ENCODE measurements at regions not wholly inside any gene's neighbourhood (a gene's known extent, or its start where the extent isn't known, plus 50 kb on each side); places are given as distances from the start of the nearest gene placed in this dataset.
"Not testable (repeated sequence)": the region's sequence is repeated elsewhere in the genome, so short reads cannot be mapped to it uniquely, and the experiment has no call there.

DNA sequence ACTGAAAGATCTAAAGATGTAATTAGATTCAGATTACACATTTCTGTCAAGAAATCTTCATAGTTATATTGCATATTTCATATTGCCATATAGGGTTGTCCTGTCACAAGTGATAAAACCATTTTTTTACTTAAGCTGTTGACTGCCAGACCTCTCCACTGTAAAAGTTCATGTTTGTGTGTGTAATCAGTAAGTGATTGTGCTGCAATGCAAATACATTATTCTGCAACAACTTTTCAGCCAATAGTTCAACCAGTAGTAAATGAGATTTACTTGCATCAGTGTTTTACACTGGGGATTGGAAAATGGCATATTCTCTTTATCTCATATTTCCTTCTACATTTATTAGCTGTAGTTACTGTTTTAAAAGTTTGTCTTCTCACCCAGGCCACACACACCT lies 603.9 kb upstream of the RORB start:
- H3K4me3 Mint-ChIP-seq = no peak overlapping the region
- H3K27ac Mint-ChIP-seq = no peak overlapping the region
- H3K9me3 Mint-ChIP-seq = peaks cover 4 to 13% of the 10 kb centered on the region in 2 donors
- no peak for DNase-seq
- no peak for ATAC-seq
- no peaks in the 10 kb centered on the region for H3K27me3 Mint-ChIP-seq
- H3K4me1 Mint-ChIP-seq = no peaks in the 10 kb centered on the region

DNA sequence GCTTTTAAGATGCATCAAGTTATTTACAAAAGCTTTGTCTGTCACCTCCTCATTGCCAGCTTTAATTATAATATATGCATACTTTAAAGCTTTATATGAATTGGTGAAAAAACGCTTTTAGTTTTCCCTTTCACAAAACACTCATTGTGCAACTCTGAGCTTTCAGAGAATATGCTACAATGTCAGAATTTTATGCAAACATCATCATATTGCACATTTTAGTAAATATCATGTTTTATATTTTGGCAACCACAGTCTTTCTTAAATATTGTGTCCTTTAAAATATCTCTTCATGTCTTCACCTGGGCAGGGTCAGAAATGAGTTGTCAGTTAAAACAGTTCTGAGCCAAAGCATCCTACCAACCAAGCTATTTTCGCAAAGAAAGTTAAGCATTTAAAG lies 601.1 kb upstream of the RORB start:
- ATAC-seq (no peak), DNase-seq (no peak)
- Mint-ChIP-seq H3K9me3 (peaks cover 7 to 13% of the 10 kb centered on the region in 2 donors), H3K27me3 (no peaks in the 10 kb centered on the region), H3K4me1 (no peaks in the 10 kb centered on the region), H3K27ac (no peak overlapping the region), H3K4me3 (no peak overlapping the region)

- no peaks in the 10 kb centered on the region for H3K27me3 Mint-ChIP-seq
- no peak overlapping the region for H3K27ac Mint-ChIP-seq
- ATAC-seq (no peak), DNase-seq (no peak)
- H3K4me1 Mint-ChIP-seq = no peaks in the 10 kb centered on the region
- no peak overlapping the region for H3K4me3 Mint-ChIP-seq
- peaks cover 0 to 9% of the 10 kb centered on the region in 2 donors for H3K9me3 Mint-ChIP-seq
These were observed 590.5 kb upstream of the RORB start for GRCh38 chr9:73906671-73907070.

- ATAC-seq (no peak), DNase-seq (no peak)
- Mint-ChIP-seq H3K4me3 (no peak overlapping the region), H3K4me1 (no peaks in the 10 kb centered on the region), H3K9me3 (peaks cover 0 to 6% of the 10 kb centered on the region in 2 donors), H3K27me3 (no peaks in the 10 kb centered on the region), H3K27ac (no peak overlapping the region)
These were observed 585.3 kb upstream of the RORB start for GRCh38 chr9:73911804-73912203.

DNA sequence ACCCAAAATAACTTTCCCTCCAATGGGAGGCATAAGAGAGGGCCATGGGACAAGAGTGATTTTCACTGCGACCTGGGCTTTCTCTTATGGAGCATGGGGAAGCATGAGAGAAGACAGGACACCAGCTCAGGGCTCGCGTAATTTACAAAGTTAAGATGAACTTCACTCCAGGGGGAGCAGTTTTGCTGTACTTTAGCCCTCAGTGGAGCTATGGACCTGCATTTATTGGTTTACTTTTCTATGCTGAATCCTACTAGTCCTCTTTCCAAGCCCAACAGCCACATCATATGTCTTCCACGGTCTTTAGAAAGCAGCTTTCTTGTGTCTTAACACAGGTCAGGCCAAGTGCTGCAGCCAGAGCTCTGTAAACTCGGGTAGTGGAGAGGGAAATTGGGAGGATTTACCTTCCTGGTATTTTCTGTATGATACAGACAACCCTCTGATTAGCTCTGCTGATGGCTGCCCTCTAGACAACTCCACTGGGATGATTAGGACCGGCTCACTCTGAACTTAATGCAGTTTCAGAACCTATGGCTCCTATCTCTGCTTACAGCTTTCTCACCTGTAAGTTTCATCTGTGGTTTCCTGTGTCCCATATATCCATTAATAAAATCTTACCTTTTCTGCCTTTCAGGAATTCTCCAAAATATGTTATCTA lies 581.0 kb upstream of the RORB start:
- ATAC-seq (no peak), DNase-seq (no peak)
- no peaks in the 10 kb centered on the region for H3K9me3 Mint-ChIP-seq
- no peaks in the 10 kb centered on the region for H3K4me1 Mint-ChIP-seq
- no peak overlapping the region for H3K27ac Mint-ChIP-seq
- no peaks in the 10 kb centered on the region for H3K27me3 Mint-ChIP-seq
- H3K4me3 Mint-ChIP-seq = no peak overlapping the region

DNA sequence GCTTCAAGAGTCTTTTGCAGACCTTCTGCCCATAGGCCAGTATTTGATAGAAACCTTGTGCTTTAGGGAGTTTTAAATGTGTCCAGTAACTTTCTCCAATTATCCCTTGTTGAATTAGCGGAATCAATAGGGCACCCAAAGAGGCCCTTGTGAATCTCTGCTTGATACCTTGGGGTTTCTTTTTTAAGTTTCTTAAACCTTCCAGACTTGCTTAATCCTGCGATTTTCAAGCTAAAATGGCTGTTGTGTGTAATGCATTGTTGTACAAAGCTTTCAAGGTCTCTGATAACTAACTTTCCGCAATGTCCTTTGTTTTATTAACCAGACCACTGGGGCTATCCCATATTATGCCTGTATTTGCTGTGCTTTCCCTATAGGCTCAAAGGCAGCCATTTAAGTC lies 577.4 kb upstream of the RORB start:
- Mint-ChIP-seq H3K4me3 (no peak overlapping the region), H3K27me3 (no peaks in the 10 kb centered on the region)
- no peak for ATAC-seq

DNA sequence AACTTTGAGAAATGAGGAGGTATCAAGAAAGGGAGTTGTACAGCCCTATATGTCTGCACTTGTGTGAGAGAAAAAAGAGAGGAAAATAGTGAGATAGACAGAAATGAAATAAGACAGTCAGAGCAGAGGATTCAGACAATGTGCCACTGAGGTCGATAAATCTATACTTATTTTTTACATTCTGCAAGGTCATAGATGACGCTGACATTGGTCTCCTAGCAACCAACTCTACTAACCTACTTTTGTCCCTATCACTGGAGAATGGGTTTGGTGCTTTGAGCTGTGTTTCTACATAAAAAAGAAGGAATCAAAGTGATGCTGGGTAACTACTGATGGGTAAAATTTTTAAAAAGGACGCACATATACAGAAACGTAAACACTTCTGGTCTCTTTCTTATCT lies 573.3 kb upstream of the RORB start:
- Mint-ChIP-seq H3K9me3 (peaks cover 0 to 9% of the 10 kb centered on the region in 2 donors), H3K27me3 (no peaks in the 10 kb centered on the region), H3K4me3 (no peak overlapping the region), H3K4me1 (no peaks in the 10 kb centered on the region), H3K27ac (no peak overlapping the region)
- DNase-seq (no peak), ATAC-seq (no peak)

More for the DNA sequence above, 577.4 kb upstream of the RORB start:
- Mint-ChIP-seq H3K27ac (no peak overlapping the region), H3K4me1 (no peaks in the 10 kb centered on the region), H3K9me3 (no peaks in the 10 kb centered on the region)
- no peak for DNase-seq

DNA sequence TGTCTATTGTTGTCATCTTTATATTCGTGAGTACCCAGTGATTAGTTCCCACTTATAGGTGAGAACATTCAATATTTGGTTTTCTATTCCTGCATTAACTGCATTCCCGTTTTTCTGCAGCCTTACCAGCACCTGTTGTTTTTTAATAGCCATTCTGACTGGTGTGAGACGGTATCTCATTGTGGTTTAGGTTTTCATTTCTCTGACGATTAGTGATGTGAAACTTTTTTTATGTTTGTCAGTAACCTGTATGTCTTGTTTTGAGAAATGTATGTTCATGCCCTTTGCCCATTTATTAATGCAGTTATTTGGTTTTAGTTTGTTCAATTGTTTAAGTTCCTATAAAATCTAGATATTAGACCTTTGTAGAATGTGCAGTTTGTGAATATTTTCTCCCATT lies 546.0 kb upstream of the RORB start:
- Mint-ChIP-seq H3K27ac (no peak overlapping the region), H3K27me3 (no peaks in the 10 kb centered on the region), H3K4me1 (no peaks in the 10 kb centered on the region), H3K4me3 (no peak overlapping the region), H3K9me3 (peaks cover 5 to 10% of the 10 kb centered on the region in 2 donors)
- ATAC-seq = no peak
- no peak for DNase-seq

DNA sequence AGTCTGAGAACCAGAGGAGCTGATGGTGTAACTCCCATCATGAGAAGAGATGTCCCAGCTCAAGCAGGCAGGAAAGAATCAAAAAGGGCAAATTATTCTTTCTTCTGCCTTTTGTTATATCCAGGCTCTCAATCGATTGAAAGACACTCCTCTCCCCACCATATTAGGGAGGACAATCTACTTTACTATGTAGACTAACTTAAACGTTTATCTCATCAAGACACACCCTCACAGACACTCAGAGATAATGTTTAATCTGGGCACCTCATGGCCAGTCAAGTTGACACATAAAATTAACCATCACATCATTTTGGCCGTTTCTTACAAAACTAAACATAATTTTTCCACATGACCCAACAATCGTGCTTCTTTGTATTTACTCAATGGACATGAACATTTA lies 534.3 kb upstream of the RORB start:
- no peak overlapping the region for H3K27ac Mint-ChIP-seq
- DNase-seq (no peak), ATAC-seq (no peak)
- H3K4me3 Mint-ChIP-seq = no peak overlapping the region
- peaks cover 14 to 15% of the 10 kb centered on the region in 2 donors for H3K9me3 Mint-ChIP-seq
- H3K4me1 Mint-ChIP-seq = no peaks in the 10 kb centered on the region
- no peaks in the 10 kb centered on the region for H3K27me3 Mint-ChIP-seq

- Mint-ChIP-seq H3K27me3 (no peaks in the 10 kb centered on the region), H3K9me3 (peaks cover 8 to 16% of the 10 kb centered on the region in 2 donors), H3K27ac (no peak overlapping the region), H3K4me1 (no peaks in the 10 kb centered on the region), H3K4me3 (no peak overlapping the region)
- DNase-seq = no peak
- ATAC-seq = no peak
These were observed 527.2 kb upstream of the RORB start for GRCh38 chr9:73969936-73970335.

- H3K27ac Mint-ChIP-seq, ATAC-seq, DNase-seq, H3K4me1 Mint-ChIP-seq, H3K4me3 Mint-ChIP-seq, H3K27me3 Mint-ChIP-seq, H3K9me3 Mint-ChIP-seq: not testable (repeated sequence)
These were observed 520.7 kb upstream of the RORB start for GRCh38 chr9:73976424-73976823.

GRCh38 chr9:73979894-73980264 lies 517.3 kb upstream of the RORB start:
- H3K4me1 Mint-ChIP-seq = no peaks in the 10 kb centered on the region
- DNase-seq (no peak), ATAC-seq (no peak)
- no peaks in the 10 kb centered on the region for H3K27me3 Mint-ChIP-seq
- no peak overlapping the region for H3K27ac Mint-ChIP-seq
- peaks cover 0 to under 1% of the 10 kb centered on the region in 2 donors for H3K9me3 Mint-ChIP-seq
- no peak overlapping the region for H3K4me3 Mint-ChIP-seq

- Mint-ChIP-seq H3K9me3 (peaks cover 0 to 10% of the 10 kb centered on the region in 2 donors), H3K27me3 (no peaks in the 10 kb centered on the region), H3K4me3 (no peak overlapping the region), H3K4me1 (no peaks in the 10 kb centered on the region), H3K27ac (no peak overlapping the region)
- ATAC-seq (no peak), DNase-seq (no peak)
These were observed 516.4 kb upstream of the RORB start for GRCh38 chr9:73980754-73981153.

DNA sequence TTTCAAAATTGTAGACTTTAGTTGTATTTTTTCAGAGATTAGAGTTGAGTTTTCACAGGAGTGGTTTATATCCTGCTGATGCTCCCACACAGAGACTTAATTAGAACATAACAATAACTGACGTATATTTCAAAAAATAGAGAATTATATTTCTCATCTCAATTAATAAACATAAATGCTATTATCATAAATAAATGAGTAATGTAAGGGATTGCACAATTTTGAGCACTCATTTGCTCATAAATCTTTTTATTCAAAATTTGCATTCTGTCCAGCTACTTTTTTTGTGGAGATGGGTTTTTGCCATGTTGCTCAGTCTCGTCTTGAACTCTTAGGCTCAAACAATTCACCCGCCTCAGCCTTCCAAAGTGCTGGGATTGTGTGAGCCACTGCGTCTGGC lies 515.7 kb upstream of the RORB start:
- Mint-ChIP-seq H3K4me1 (no peaks in the 10 kb centered on the region), H3K4me3 (no peak overlapping the region), H3K27me3 (no peaks in the 10 kb centered on the region), H3K27ac (no peak overlapping the region), H3K9me3 (peaks cover 0 to 13% of the 10 kb centered on the region in 2 donors)
- ATAC-seq = no peak
- DNase-seq = no peak

GRCh38 chr9:73995836-73996235 lies 501.3 kb upstream of the RORB start:
- ATAC-seq (no peak), DNase-seq (no peak)
- Mint-ChIP-seq H3K27ac (no peak overlapping the region), H3K27me3 (no peaks in the 10 kb centered on the region), H3K4me1 (no peaks in the 10 kb centered on the region), H3K4me3 (no peak overlapping the region), H3K9me3 (peaks cover 2 to 4% of the 10 kb centered on the region in 2 donors)

DNA sequence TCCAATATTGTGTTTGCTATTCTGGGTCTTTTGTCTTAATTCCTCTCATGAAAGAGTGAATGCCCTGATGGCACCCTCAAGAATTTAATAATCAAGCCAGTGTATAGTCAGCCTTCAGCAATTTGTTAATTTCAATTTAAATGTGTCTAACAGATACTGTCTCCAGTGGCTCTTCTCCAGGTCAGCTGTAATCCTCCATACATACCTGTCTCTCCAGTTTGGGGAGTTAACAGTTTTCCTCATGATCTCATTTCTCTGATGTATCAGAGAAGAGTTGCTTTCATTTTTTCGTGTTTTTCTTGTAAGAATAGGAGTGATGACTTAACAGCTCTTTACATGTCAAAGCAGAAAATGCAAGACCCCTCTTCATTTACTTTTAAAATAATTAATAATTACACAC lies 500.3 kb upstream of the RORB start:
- H3K4me3 Mint-ChIP-seq = no peak overlapping the region
- no peak overlapping the region for H3K27ac Mint-ChIP-seq
- ATAC-seq (no peak), DNase-seq (no peak)
- no peaks in the 10 kb centered on the region for H3K27me3 Mint-ChIP-seq
- no peaks in the 10 kb centered on the region for H3K4me1 Mint-ChIP-seq
- peaks cover 0 to 1% of the 10 kb centered on the region in 2 donors for H3K9me3 Mint-ChIP-seq

DNA sequence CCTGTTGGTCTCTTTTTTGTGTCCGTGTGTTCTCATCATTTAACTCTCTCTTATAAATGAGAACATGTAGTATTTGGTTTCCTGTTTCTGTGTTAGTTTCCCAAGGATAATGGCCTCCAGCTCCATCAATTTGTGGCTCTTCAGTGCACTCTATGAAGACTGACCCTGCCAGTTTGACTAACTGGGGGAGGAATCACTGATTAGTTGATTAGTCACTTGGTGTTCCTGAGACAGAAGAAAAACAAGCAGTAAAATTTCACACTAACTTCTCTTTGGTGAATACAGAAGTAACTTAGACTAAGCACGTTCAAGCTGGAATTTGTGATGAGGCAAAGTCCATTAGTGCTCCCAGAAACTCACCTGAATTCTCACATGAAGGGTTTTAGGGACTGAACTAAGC lies 495.8 kb upstream of the RORB start:
- no peak overlapping the region for H3K4me3 Mint-ChIP-seq

More for the DNA sequence above, 495.8 kb upstream of the RORB start:
- Mint-ChIP-seq H3K27ac (no peak overlapping the region), H3K9me3 (peaks cover 4 to 7% of the 10 kb centered on the region in 2 donors), H3K4me1 (no peaks in the 10 kb centered on the region), H3K27me3 (no peaks in the 10 kb centered on the region)
- no peak for ATAC-seq
- no peak for DNase-seq

Measured in stimulated activated naive CD8-positive, alpha-beta T cell treated with anti-CD3 and anti-CD28 coated beads, Interleukin-15, amount 100 ng/mL, for 72 hours (primary cell).